ENCODE measurements at regions not wholly inside any gene's neighbourhood (a gene's known extent, or its start where the extent isn't known, plus 50 kb on each side); places are given as distances from the start of the nearest gene placed in this dataset.

- Histone ChIP-seq H3K36me3 (ENCODE audit: control insufficient read depth in 2 of 2, extremely low read depth in 1 of 2, insufficient read depth in 2 of 2, low read length in 2 of 2) (no peaks in the 10 kb centered on the region), H3K4me1 (ENCODE audit: control insufficient read depth, extremely low read depth, insufficient read depth, low read length) (no peaks in the 10 kb centered on the region), H2AFZ (ENCODE audit: control insufficient read depth, low read length) (no peak overlapping the region), H3K27ac (ENCODE audit: control insufficient read depth, insufficient read depth, low read length) (no peak overlapping the region), H3K9ac (ENCODE audit: control insufficient read depth, extremely low read depth, insufficient read depth, low read length) (no peak overlapping the region), H3K9me1 (ENCODE audit: control insufficient read depth, extremely low read depth, insufficient read depth, low read length) (no peaks in the 10 kb centered on the region), H3K4me2 (ENCODE audit: control insufficient read depth, extremely low read depth, insufficient read depth, low read depth, low read length) (no peak overlapping the region), H4K20me1 (ENCODE audit: control insufficient read depth, extremely low read depth, insufficient read depth, low read length) (no peaks in the 10 kb centered on the region), H3K9me3 (ENCODE audit: control insufficient read depth, low read depth, low read length) (no peaks in the 10 kb centered on the region), H3K4me3 (ENCODE audit: control insufficient read depth in 2 of 3, extremely low read depth in 1 of 3, insufficient read depth in 2 of 3, low read depth in 1 of 3, low read length in 3 of 3) (no peak overlapping the region), H3K27me3 (ENCODE audit: control insufficient read depth, extremely low read depth, insufficient read depth, low read length) (no peaks in the 10 kb centered on the region), H3K79me2 (ENCODE audit: control insufficient read depth, insufficient read depth, low read length) (no peaks in the 10 kb centered on the region)
- FAIRE-seq (no peak), DNase-seq (ENCODE audit: low read depth, low spot score) (no peak)
- dilution Hi-C loops (cut with MboI; ENCODE audit: extremely low pct_ligation_motif_present, low sequenced_read_pairs): no loop called here
- TF ChIP-seq EZH2 (IDR thresholded peaks at IDR 0.05; ENCODE audit: low read length): no peak
- TF ChIP-seq, protein P1, sequence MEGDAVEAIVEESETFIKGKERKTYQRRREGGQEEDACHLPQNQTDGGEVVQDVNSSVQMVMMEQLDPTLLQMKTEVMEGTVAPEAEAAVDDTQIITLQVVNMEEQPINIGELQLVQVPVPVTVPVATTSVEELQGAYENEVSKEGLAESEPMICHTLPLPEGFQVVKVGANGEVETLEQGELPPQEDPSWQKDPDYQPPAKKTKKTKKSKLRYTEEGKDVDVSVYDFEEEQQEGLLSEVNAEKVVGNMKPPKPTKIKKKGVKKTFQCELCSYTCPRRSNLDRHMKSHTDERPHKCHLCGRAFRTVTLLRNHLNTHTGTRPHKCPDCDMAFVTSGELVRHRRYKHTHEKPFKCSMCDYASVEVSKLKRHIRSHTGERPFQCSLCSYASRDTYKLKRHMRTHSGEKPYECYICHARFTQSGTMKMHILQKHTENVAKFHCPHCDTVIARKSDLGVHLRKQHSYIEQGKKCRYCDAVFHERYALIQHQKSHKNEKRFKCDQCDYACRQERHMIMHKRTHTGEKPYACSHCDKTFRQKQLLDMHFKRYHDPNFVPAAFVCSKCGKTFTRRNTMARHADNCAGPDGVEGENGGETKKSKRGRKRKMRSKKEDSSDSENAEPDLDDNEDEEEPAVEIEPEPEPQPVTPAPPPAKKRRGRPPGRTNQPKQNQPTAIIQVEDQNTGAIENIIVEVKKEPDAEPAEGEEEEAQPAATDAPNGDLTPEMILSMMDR (optimal IDR thresholded peaks at IDR 0.05 in 1 of 3, IDR thresholded peaks at IDR 0.05 in 1 of 3, conservative IDR thresholded peaks at IDR 0.05 in 1 of 3; ENCODE audit: extremely low read depth in 1 of 3, insufficient read depth in 2 of 3, low read length in 3 of 3): no peak
Observed at GRCh38 chr13:86201477-86201876, 402.3 kb upstream of the SLITRK6 start.

DNA sequence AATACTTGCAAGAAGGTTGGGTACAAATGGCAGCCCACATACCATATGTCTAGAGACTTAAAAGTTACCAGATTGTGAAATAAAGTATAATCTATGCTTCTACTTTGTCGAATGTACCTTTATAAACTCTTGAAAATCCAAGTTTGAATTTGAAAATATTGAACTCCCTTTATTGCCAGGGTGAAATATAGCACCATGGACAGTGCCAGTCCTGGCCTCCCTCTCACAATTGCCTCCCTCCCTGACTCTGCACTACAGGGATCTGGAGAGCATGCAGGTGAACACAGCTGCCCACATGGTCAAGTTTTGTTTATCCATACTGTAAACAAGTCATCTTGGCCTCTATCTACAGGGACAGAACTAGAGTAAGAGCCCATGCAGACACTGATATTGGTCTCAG, 394.1 kb upstream of the SLITRK6 start:
- H3K79me2 ChIP-seq (ENCODE audit: control insufficient read depth, insufficient read depth, low read length): no peaks in the 10 kb centered on the region
- no peaks in the 10 kb centered on the region for H3K27me3 ChIP-seq (ENCODE audit: control insufficient read depth, extremely low read depth, insufficient read depth, low read length)
- H3K27ac ChIP-seq (ENCODE audit: control insufficient read depth, insufficient read depth, low read length): no peak overlapping the region
- H3K36me3 ChIP-seq (ENCODE audit: control insufficient read depth in 2 of 2, extremely low read depth in 1 of 2, insufficient read depth in 2 of 2, low read length in 2 of 2): no peaks in the 10 kb centered on the region
- no peaks in the 10 kb centered on the region for H3K9me1 ChIP-seq (ENCODE audit: control insufficient read depth, extremely low read depth, insufficient read depth, low read length)
- no peaks in the 10 kb centered on the region for H3K4me1 ChIP-seq (ENCODE audit: control insufficient read depth, extremely low read depth, insufficient read depth, low read length)
- no peak for FAIRE-seq
- H3K9ac ChIP-seq (ENCODE audit: control insufficient read depth, extremely low read depth, insufficient read depth, low read length): no peak overlapping the region
- dilution Hi-C loops (cut with MboI; ENCODE audit: extremely low pct_ligation_motif_present, low sequenced_read_pairs): no loop called here
- H3K4me3 ChIP-seq (ENCODE audit: control insufficient read depth in 2 of 3, extremely low read depth in 1 of 3, insufficient read depth in 2 of 3, low read depth in 1 of 3, low read length in 3 of 3): no peak overlapping the region
- H3K9me3 ChIP-seq (ENCODE audit: control insufficient read depth, low read depth, low read length): no peaks in the 10 kb centered on the region
- TF ChIP-seq, protein P1 (optimal IDR thresholded peaks at IDR 0.05 in 1 of 3, IDR thresholded peaks at IDR 0.05 in 1 of 3, conservative IDR thresholded peaks at IDR 0.05 in 1 of 3; ENCODE audit: extremely low read depth in 1 of 3, insufficient read depth in 2 of 3, low read length in 3 of 3): no peak
- TF ChIP-seq EZH2 (IDR thresholded peaks at IDR 0.05; ENCODE audit: low read length): no peak
- DNase-seq (ENCODE audit: low read depth, low spot score): no peak
- H4K20me1 ChIP-seq (ENCODE audit: control insufficient read depth, extremely low read depth, insufficient read depth, low read length): no peaks in the 10 kb centered on the region
- H3K4me2 ChIP-seq (ENCODE audit: control insufficient read depth, extremely low read depth, insufficient read depth, low read depth, low read length): no peak overlapping the region
- H2AFZ ChIP-seq (ENCODE audit: control insufficient read depth, low read length): no peak overlapping the region

Measured in keratinocyte (primary cell).